GM23338 (cell line): ENCODE measurements at regions not wholly inside any gene's neighbourhood (a gene's known extent, or its start where the extent isn't known, plus 50 kb on each side); places are given as distances from the start of the nearest gene placed in this dataset. TPM values are rescaled to one million over a fixed set of nuclear protein-coding genes. Genes with fewer than 3 reads are reported as not detected.

Source experiments
- CREB1 ChIP-seq: fragments of 250-450 bp; sonication (Bioruptor Pico); IDR thresholded peaks from 2 replicates; pipeline ENCODE4 v1.5.0; 2020; ENCODE audit warnings: low read depth, mild to moderate bottlenecking, moderate library complexity
- ZNF114 ChIP-seq: fragments of 250-450 bp; sonication (Bioruptor Pico); IDR thresholded peaks from 2 replicates; pipeline ENCODE4 v1.5.0; 2020; ENCODE audit warnings: mild to moderate bottlenecking, moderate library complexity
- microRNA counts: library from miRNA; unstranded; fragments of <30 nt; microRNA quantifications from one replicate; lab custom pipeline; 2017
- microRNA-seq: library from miRNA; unstranded; fragments of <30 nt; microRNA quantifications from one replicate; pipeline ENCODE4, GENCODE V29; 2017
- small RNA-seq: library from RNA; depleted of rRNA; stranded (forward); fragments of <200 nt; gene quantifications from one replicate; pipeline ENCODE3, GENCODE V24; 2014; ENCODE audit warnings: low replicate concordance
- TF ChIP-seq, protein P1 (sequence below): fragments of 250-450 bp; sonication (Bioruptor Pico); IDR thresholded peaks from 2 replicates; pipeline ENCODE4 v1.5.0; 2020; ENCODE audit warnings: mild to moderate bottlenecking, moderate library complexity

DNA sequence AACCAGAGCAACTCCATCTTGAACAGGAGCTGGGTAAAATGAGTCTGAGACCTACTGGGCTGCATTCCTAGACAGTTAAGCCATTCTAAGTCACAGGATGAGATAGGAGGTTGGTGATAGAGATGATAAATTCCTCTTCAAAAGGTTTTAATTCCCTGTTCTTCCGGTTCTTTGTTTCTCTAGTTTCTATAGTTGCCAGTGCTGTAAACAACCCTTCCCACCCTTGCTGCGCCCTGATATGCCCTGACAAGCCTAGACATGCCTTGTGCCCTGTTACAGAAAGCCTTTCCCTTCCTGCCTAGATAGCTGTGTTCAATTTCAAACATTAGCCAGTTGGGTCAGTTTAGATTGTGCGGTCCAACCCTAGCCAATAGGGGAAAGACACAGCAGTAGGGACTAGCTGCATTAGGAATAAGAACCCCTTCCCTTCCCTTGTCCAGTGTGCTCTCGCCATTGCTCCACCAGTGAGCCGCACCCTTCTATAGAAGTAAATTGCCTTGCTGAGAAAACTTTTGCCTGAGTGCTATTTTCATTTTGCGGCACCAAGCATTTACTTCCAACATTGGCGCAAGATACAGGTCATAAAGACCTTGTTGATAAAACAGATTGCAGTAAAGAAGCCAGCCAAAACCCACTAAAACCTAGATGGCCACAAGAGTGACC is 52.5 kb upstream of the CCN2 start (continued):
- TF ChIP-seq, protein P1, sequence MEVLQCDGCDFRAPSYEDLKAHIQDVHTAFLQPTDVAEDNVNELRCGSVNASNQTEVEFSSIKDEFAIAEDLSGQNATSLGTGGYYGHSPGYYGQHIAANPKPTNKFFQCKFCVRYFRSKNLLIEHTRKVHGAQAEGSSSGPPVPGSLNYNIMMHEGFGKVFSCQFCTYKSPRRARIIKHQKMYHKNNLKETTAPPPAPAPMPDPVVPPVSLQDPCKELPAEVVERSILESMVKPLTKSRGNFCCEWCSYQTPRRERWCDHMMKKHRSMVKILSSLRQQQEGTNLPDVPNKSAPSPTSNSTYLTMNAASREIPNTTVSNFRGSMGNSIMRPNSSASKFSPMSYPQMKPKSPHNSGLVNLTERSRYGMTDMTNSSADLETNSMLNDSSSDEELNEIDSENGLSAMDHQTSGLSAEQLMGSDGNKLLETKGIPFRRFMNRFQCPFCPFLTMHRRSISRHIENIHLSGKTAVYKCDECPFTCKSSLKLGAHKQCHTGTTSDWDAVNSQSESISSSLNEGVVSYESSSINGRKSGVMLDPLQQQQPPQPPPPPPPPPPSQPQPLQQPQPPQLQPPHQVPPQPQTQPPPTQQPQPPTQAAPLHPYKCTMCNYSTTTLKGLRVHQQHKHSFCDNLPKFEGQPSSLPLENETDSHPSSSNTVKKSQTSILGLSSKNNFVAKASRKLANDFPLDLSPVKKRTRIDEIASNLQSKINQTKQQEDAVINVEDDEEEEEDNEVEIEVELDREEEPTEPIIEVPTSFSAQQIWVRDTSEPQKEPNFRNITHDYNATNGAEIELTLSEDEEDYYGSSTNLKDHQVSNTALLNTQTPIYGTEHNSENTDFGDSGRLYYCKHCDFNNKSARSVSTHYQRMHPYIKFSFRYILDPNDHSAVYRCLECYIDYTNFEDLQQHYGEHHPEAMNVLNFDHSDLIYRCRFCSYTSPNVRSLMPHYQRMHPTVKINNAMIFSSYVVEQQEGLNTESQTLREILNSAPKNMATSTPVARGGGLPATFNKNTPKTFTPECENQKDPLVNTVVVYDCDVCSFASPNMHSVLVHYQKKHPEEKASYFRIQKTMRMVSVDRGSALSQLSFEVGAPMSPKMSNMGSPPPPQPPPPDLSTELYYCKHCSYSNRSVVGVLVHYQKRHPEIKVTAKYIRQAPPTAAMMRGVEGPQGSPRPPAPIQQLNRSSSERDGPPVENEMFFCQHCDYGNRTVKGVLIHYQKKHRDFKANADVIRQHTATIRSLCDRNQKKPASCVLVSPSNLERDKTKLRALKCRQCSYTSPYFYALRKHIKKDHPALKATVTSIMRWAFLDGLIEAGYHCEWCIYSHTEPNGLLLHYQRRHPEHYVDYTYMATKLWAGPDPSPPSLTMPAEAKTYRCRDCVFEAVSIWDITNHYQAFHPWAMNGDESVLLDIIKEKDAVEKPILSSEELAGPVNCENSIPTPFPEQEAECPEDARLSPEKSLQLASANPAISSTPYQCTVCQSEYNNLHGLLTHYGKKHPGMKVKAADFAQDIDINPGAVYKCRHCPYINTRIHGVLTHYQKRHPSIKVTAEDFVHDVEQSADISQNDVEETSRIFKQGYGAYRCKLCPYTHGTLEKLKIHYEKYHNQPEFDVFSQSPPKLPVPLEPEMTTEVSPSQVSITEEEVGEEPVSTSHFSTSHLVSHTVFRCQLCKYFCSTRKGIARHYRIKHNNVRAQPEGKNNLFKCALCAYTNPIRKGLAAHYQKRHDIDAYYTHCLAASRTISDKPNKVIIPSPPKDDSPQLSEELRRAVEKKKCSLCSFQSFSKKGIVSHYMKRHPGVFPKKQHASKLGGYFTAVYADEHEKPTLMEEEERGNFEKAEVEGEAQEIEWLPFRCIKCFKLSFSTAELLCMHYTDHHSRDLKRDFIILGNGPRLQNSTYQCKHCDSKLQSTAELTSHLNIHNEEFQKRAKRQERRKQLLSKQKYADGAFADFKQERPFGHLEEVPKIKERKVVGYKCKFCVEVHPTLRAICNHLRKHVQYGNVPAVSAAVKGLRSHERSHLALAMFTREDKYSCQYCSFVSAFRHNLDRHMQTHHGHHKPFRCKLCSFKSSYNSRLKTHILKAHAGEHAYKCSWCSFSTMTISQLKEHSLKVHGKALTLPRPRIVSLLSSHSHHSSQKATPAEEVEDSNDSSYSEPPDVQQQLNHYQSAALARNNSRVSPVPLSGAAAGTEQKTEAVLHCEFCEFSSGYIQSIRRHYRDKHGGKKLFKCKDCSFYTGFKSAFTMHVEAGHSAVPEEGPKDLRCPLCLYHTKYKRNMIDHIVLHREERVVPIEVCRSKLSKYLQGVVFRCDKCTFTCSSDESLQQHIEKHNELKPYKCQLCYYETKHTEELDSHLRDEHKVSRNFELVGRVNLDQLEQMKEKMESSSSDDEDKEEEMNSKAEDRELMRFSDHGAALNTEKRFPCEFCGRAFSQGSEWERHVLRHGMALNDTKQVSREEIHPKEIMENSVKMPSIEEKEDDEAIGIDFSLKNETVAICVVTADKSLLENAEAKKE (CRISPR knock-in tag) = no peak
- TF ChIP-seq ZNF114 (CRISPR knock-in tag) (no peak), CREB1 (CRISPR knock-in tag) (no peak)

MicroRNAs in the stretch of these regions (microRNA counts, 767-probe panel; counts per million panel counts)
- microRNA hsa-miR-548aj-3p (lab: Ali Mortazavi, UCI) = not detected

Small RNA genes in the stretch of these regions (microRNA-seq; reads per million reads assigned to microRNA genes)
- not detected for gene MIR548AJ1

Small RNA genes in the stretch of these regions (small RNA-seq; reads per million reads assigned to genes)
- not detected for gene MIR548AJ1
